ENCODE measurements at regions not wholly inside any gene's neighbourhood (a gene's known extent, or its start where the extent isn't known, plus 50 kb on each side); places are given as distances from the start of the nearest gene placed in this dataset.

- no peak for DNase-seq (ENCODE audit: low read depth)
Observed at GRCh38 chr3:187973977-187974870, 179.7 kb upstream of the LPP start.

DNA sequence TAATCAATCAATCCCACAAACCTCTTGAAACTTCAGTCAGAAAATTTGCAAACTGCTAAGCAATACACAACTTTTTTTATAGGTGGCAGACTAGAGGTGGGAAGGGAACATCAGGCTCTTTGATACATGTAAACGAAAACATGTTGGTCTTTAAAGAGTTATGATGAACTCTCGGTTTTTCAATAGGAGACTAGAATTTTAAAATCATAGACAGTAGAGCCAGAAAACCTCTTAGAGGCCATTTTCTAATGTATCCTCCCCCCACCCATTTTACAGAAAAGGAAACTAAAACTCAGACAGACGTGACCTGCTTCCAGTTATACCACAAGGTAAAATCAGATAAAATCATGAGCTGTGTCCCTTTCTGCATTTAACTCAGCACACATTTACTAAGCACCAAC is 179.1 kb upstream of the LPP start:
- no peak for DNase-seq (ENCODE audit: low read depth)

- peak; percentile 32 for DNase-seq (ENCODE audit: low read depth)
Observed at GRCh38 chr3:187975561-187976364, 178.2 kb upstream of the LPP start.

DNA sequence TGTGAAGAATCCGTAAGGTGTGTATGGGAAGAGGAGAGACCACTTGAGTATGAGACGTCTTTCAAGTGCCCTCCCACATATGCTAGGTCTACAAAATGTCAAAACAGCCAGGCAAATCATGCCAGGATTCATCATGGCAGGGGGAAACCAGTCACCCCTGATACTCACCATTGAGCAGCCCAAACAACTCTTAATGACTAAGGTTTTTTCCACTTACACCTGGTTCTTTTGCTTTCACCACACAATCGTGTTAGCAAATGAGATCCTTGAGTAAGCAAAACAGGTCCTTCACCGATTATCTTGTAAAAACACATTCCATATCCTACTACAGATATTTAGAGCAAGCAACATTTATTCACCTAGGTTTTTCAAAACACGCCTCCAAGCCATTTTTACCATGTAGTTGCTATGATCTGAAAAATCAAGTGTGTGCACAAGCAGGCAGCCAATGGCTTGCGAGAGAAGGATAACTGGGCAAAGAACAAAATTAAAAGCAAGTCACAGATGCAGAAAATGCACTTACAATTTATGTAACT is 177.5 kb upstream of the LPP start:
- no peak for DNase-seq (ENCODE audit: low read depth)

- DNase-seq (ENCODE audit: low read depth) = no peak
Observed at GRCh38 chr3:187977659-187978058, 176.3 kb upstream of the LPP start.

DNA sequence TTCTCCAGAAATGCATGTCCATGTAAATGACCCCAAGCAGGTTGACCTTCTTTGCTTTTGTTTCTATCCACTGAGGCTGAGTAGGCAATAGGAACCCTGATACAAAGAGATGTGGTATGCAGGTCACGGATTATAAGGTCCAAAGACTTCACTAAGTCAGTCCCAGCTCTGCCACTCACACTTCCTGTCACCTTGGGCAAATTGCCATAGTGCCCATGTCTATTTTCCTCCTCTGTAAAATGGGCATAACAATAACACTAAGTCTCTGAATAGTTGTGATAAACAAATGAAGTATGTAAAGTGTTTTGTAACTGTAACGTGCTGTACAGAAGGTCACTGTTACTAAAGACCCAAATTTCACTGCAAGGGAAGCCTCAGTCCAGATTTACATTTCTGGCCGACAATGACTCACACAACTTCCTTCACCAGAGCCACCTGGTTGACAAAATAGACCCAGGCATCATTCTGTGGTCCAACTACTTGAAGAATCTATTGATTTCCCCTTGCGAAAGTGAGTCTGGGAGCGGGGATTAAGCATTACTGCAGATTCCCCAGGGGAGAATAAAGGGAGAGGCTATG is 175.4 kb upstream of the LPP start:
- DNase-seq (ENCODE audit: low read depth) = no peak

DNA sequence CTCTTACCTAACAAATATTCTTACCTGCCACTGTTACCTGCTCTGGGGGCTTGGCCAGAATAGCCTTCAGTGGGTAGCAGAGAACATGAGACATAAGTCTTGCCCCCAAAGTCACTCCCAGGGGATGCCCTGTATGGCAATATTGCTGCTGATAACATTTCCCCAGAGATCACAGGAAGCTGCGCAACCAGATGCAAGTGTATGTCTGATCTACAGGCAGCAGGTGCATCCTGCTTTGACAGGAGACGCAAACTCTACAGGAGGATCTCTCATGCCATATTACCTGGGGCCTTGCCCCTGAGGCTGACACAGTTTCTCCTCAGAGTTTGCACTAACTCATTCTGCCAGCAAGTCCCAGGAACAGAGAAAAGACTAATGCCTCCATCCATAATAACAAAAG is 174.4 kb upstream of the LPP start:
- DNase-seq (ENCODE audit: low read depth) = no peak

DNA sequence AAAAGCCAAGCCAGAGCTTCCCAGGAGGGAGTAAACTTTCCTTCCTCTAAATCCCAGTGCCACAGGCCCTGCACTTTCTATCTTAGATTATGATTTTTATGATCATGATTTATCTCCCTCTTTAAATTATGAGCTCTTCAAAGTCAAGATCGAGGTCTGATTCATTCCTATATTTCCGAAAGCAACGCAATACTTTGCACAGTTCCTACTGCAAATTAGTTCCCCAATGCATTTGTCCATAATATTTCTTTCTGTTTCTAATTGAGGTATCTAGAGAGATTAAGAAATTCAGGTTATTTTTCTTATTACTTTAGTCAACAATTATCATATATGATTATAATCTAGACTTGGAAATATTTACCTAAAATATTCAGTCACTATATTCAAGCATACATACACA is 173.1 kb upstream of the LPP start:
- DNase-seq (ENCODE audit: low read depth) = no peak

DNA sequence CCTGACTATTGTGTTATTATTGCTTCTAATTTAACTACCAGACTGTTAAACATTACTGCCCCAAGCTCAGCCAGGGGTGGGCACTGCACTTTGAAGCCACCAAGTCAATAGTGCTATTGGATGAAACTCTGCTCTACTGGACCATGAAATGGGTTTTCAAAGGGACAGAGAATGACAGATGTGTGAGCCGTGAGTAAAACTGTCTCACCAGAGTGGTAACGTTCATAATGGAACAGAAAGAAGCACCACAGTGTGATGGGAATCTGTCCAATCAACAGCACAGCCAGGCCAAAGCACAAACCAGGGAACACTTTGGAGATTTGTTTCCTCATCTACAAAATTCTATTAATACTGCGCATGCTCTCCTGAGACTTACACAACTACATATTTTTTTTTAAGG is 171.8 kb upstream of the LPP start:
- DNase-seq (ENCODE audit: low read depth) = no peak

DNA sequence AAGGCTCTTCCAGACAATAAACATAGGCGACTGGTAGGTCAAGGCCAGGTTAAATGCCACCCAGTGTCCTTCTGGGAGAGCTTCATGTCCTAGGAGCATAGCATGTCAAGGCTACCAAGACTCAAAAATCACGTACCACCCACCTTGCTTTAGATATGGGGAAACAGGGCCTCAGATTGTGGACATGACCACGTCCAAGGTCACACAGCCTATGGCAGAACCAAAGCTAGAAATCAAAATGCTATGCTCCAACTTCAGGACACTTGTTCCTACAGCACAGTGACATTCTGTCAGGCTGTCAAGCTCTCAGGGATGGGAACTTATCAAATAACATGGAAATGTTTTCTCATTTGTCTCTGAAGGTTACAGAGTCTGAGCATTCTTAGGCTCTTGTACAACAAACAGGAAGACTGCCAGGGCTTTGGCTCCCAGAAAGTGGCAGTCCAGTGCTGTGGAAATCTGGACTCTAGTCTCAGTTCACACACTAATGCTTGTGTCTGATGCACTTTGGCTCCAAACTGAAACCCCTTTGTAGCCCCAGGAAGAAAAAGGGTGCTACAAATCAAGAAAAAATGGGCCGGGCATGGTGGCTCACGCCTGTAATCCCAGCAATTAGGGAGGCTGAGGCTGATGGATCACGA is 170.4 kb upstream of the LPP start:
- peak; percentile 34 for DNase-seq (ENCODE audit: low read depth)

- peak; percentile 63 for DNase-seq (ENCODE audit: low read depth)
Observed at GRCh38 chr3:187985647-187986046, 168.3 kb upstream of the LPP start.

DNA sequence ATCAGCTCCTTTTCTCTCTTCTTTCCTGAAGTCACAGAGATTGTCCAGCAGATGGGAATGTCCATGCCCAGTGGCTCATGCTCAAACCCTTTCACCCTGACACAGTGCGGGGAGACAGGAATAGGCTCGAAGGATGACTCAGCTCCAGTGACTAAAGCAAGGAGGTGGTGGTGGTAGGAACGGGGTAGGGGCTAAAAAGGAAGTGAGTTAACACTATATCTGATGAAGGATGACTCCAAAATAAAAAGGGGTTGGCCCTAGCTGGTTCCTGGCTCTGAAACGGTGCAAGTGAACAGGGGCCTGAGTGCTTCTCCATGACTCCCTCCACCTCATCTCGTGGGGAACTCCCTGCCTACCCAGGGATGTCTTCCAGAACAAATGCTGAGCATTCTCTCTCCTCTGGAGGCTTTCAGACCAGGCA is 167.4 kb upstream of the LPP start:
- DNase-seq (ENCODE audit: low read depth) = peak; percentile 97

DNA sequence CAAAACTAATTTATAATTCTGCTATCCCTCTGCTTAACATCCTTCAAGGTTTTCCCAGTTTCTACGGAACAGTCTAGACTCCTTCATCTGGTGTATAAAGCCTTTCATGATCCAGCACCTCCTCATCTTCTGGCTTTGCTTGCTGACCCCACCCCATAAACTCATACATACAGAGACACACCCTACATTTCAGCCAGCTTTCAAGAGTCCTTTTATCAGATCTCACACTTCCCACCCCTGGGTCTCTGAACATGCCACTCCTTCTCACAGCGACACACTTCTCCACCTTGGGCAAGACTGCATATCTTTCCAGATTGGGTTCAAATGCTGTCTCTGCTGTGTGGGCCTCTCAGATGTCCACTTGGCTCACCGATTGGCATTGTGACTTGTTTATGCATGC is 166.8 kb upstream of the LPP start:
- no peak for DNase-seq (ENCODE audit: low read depth)

DNA sequence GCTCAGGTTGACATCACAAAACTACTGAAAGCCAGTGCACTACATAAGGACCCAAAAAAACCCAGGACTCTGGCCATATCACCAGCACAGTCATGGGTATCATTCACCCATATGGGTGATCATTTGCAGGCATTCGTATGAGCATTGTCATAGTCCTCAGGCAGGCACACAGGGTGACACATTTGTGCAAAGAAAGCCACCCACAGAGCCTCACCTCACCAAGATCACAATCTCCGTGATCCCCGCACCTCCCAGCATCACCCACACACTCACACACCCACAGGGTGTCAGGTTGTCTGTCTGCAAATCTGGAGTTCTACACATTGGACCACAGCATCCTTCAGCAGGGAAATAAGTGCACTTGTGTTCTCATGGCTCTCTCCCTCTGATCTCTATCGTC is 166.0 kb upstream of the LPP start:
- no peak for DNase-seq (ENCODE audit: low read depth)

GRCh38 chr3:187989575-187990153 is 164.3 kb upstream of the LPP start:
- no peak for DNase-seq (ENCODE audit: low read depth)

GRCh38 chr3:187992609-187993008 is 161.3 kb upstream of the LPP start:
- no peak for DNase-seq (ENCODE audit: low read depth)

- peak; percentile 91 for DNase-seq (ENCODE audit: low read depth)
Observed at GRCh38 chr3:187994221-187995042, 159.5 kb upstream of the LPP start.

DNA sequence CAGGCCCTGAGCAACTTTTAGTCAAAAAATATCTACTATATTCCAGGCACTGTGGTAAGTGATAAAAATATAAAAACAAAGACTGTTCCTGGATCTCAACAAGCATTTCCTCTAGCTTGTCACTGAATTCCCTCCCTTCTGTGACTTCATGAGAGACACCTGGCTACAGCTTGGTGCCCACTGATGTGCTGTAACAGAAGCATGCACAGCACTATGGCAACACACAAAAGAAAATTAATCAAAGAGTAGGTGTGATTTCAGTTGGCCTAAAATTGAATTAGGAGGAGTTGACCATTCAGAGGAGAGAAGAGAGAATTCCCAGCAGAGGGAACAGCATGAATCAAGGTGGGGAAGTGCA is 158.9 kb upstream of the LPP start:
- no peak for DNase-seq (ENCODE audit: low read depth)

DNA sequence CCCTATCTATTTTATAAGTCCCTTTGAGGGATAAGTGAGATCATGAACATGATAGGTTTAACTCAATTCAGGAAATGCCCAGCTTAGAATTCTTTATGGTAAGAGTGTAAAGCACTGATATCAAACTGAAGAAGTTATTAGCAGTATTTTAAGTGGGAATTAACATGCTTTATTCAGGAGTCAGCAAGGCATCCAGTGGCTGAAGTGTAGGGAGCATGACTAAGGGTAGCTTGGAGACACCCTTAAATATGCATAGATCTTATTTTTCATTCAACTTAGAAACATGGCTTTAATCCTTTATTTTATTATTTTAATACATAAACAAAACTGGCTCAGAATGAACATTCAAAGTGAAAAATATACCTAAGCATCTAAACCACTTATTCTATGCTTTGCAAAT is 158.3 kb upstream of the LPP start:
- no peak for DNase-seq (ENCODE audit: low read depth)

DNA sequence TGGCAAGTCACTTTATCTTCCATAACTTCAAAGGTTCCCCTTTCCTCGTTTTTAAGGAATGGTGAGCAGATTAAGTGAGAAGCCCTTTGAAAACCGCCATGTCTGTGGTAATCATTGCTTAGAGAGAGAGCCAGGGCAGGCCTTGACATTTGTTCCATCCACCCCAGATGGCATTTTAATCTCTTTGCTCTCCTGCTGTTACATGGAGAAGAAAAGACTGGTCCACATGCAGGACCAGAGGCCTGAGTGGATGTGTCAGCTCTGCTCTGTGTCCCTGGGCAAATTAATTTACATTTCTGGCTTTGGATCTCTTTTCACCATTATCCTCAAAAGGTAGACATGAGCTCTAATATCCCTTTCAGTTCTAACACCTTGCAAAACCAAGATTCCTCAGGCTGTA is 157.3 kb upstream of the LPP start:
- no peak for DNase-seq (ENCODE audit: low read depth)

DNA sequence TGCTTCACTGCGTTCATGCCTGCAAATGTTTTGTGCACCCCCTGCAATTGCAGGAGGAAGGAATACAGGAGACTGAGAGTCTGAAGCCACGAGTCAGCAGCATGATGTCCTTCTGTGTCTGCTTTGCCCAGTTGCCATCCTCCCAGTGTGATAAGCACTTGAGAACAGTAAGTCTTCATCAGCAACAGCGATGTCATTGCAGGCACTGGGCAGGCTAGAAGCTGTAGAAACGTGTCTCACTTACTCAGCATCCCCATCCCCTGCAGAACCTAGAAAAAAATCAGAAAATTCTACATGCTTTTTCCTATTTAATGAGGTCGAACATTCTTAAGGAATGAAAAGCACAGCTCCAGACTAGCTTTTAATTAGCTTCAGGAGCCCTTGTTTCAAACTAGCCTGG is 156.5 kb upstream of the LPP start:
- DNase-seq (ENCODE audit: low read depth) = peak; percentile 81
